A549 (cell line): ENCODE measurements at regions not wholly inside any gene's neighbourhood (a gene's known extent, or its start where the extent isn't known, plus 50 kb on each side); places are given as distances from the start of the nearest gene placed in this dataset.

Experiments used
- ATAC-seq, 2 experiments: fragments of 200-7000 bp in 1 of 2; fragments of >200 bp in 1 of 2; cut with Nextera tagmentation in 1 of 2; cut with Tn5 transposase in 1 of 2; 3 replicates each; pipeline versions ENCODE4 v1.8.0 to v1.9.1; 2018 to 2020; ENCODE audit warnings: mild to moderate bottlenecking in 1 of 2, moderate library complexity in 1 of 2
- CTCF ChIA-PET: fragments of 300-600 bp; sonication (Branson Sonifier 250); formaldehyde crosslinking; extraction: SDS; loops from one replicate; lab custom pipeline; 2021; ENCODE audit warnings: antibody characterized with exemption, inconsistent platforms; lab: Yijun Ruan, JAX
- POLR2A ChIA-PET: fragments of 350-600 bp; formaldehyde crosslinking; extraction: SDS; loops from one replicate; lab custom pipeline; 2021; ENCODE audit warnings: antibody characterized with exemption, inconsistent platforms; lab: Yijun Ruan, JAX
- DNase-seq, 2 experiments: peaks; one replicate each; pipeline versions ENCODE4 v3.0.0 to v3.0.0-alpha.2; 2011 to 2016; ENCODE audit warnings: low read depth in 1 of 2, low spot score in 1 of 2
- FAIRE-seq: peaks from 2 replicates; lab custom pipeline; 2011; peaks lifted over from hg19 to GRCh38; lab: Jason Lieb, UNC
- H3K27ac ChIP-seq, 2 experiments: fragments of >200 bp; sonication (Bioruptor Twin); formaldehyde crosslinking; 3 replicates each; pipeline ENCODE4 v1.5.1; 2016 to 2017
- H3K4me1 ChIP-seq: fragments of >200 bp; sonication (Bioruptor Twin); formaldehyde crosslinking; 3 replicates; pipeline ENCODE4 v1.6.1; 2016
- H3K4me2 ChIP-seq: fragments of >200 bp; sonication (Bioruptor Twin); formaldehyde crosslinking; 3 replicates; pipeline ENCODE4 v1.6.1; 2016
- H3K4me3 ChIP-seq: fragments of >200 bp; sonication (Bioruptor Twin); formaldehyde crosslinking; 3 replicates; pipeline ENCODE4 v1.5.1; 2016
- H3K9me3 ChIP-seq: fragments of >200 bp; sonication (Bioruptor Twin); formaldehyde crosslinking; 3 replicates; pipeline ENCODE4 v1.6.1; 2016
- BCL3 ChIP-seq: fragments of >200 bp; sonication (Bioruptor Twin); formaldehyde crosslinking; IDR thresholded peaks from 3 replicates; pipeline ENCODE4 v1.6.1; 2016
- CBX8 ChIP-seq: fragments of 200-600 bp; sonication (generic); IDR thresholded peaks from 2 replicates; pipeline ENCODE4 v1.6.1; 2016
- CTCF ChIP-seq: fragments of >200 bp; sonication (Bioruptor Twin); formaldehyde crosslinking; IDR thresholded peaks from 3 replicates; pipeline ENCODE4 v1.5.1; 2016
- EHF ChIP-seq: fragments of 250-450 bp; sonication (Bioruptor Pico); IDR thresholded peaks from 2 replicates; pipeline ENCODE4 v1.5.0; 2020; ENCODE audit warnings: mild to moderate bottlenecking
- ESRRA ChIP-seq: fragments of 150-350 bp; IDR thresholded peaks from 2 replicates; pipeline ENCODE4 v1.6.1; 2014; ENCODE audit warnings: mild to moderate bottlenecking, low read length, borderline replicate concordance
- GATA3 ChIP-seq: IDR thresholded peaks from 2 replicates; pipeline ENCODE4 v1.6.1; 2012; ENCODE audit warnings: borderline replicate concordance
- HMGXB4 ChIP-seq: fragments of 250-450 bp; sonication (Bioruptor Pico); IDR thresholded peaks from 2 replicates; pipeline ENCODE4 v1.5.0; 2021; ENCODE audit warnings: mild to moderate bottlenecking, moderate library complexity, borderline replicate concordance
- HOXA7 ChIP-seq: fragments of 250-450 bp; sonication (Bioruptor Pico); IDR thresholded peaks from 2 replicates; pipeline ENCODE4 v1.5.0; 2020; ENCODE audit warnings: mild to moderate bottlenecking, moderate library complexity
- HOXB13 ChIP-seq: fragments of 250-450 bp; sonication (Bioruptor Pico); IDR thresholded peaks from 2 replicates; pipeline ENCODE4 v1.5.0; 2020; ENCODE audit warnings: low read depth, mild to moderate bottlenecking, moderate library complexity
- MAX ChIP-seq: IDR thresholded peaks from 2 replicates; pipeline ENCODE4 v1.6.1; 2012
- RARB ChIP-seq: fragments of 250-450 bp; sonication (Bioruptor Pico); IDR thresholded peaks from 2 replicates; pipeline ENCODE4 v1.8.0; 2021; ENCODE audit warnings: mild to moderate bottlenecking, moderate library complexity
- RCOR1 ChIP-seq: fragments of 150-350 bp; IDR thresholded peaks from 2 replicates; pipeline ENCODE4 v1.6.1; 2014; ENCODE audit warnings: antibody characterized with exemption, low read length, low read depth
- RNF2 ChIP-seq: fragments of 200-600 bp; sonication (generic); IDR thresholded peaks from 2 replicates; pipeline ENCODE4 v1.6.1; 2016; ENCODE audit warnings: low read depth, mild to moderate bottlenecking, antibody characterized with exemption, moderate library complexity, borderline replicate concordance
- SREBF2 ChIP-seq: fragments of 450-650 bp; IDR thresholded peaks from 2 replicates; pipeline ENCODE4 v1.6.1; 2014; ENCODE audit warnings: mild to moderate bottlenecking, moderate library complexity
- TP53 ChIP-seq: fragments of 250-450 bp; sonication (Bioruptor Pico); IDR thresholded peaks from 2 replicates; pipeline ENCODE4 v1.5.0; 2021; ENCODE audit warnings: mild to moderate bottlenecking, moderate library complexity
- ZNF302 ChIP-seq: fragments of 250-450 bp; sonication (Bioruptor Pico); IDR thresholded peaks from 2 replicates; pipeline ENCODE4 v1.9.0; 2021; ENCODE audit warnings: inconsistent platforms, mild to moderate bottlenecking, moderate library complexity
- WGBS: methylation state at CpG from one replicate; pipeline ENCODE4 v1.1.6; 2017; ENCODE audit errors: missing lambda C conversion rate; 5-methylcytosine and 5-hydroxymethylcytosine counted together
- TF ChIP-seq, protein P1 (sequence below): fragments of 450-650 bp; IDR thresholded peaks from 2 replicates; pipeline ENCODE4 v1.6.1; 2014; ENCODE audit warnings: antibody characterized with exemption
- TF ChIP-seq, protein P2 (sequence below): fragments of >200 bp; sonication (Bioruptor Twin); formaldehyde crosslinking; IDR thresholded peaks from 2 replicates; pipeline ENCODE4 v1.6.1; 2016

GRCh38 chr5:102114525-102115069 is 181.5 kb downstream of the SLCO4C1 start:
- 39% methylated on average over 9 of the region's 9 CpGs for WGBS
- POLR2A ChIA-PET = no interaction called here
- no peak for FAIRE-seq
- TF ChIP-seq, protein P1, sequence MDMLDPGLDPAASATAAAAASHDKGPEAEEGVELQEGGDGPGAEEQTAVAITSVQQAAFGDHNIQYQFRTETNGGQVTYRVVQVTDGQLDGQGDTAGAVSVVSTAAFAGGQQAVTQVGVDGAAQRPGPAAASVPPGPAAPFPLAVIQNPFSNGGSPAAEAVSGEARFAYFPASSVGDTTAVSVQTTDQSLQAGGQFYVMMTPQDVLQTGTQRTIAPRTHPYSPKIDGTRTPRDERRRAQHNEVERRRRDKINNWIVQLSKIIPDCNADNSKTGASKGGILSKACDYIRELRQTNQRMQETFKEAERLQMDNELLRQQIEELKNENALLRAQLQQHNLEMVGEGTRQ = no peak
- TF ChIP-seq CBX8 (no peak), HMGXB4 (no peak), BCL3 (no peak), SREBF2 (no peak), CTCF (no peak), TP53 (CRISPR knock-in tag) (no peak), MAX (no peak), ZNF302 (CRISPR knock-in tag) (no peak)
- TF ChIP-seq, all 56 proteins: peak for 0
- DNase-seq = no peak
- no peak for ATAC-seq
- CTCF ChIA-PET = no interaction called here
- Histone ChIP-seq H3K4me3 (no peak overlapping the region), H3K4me2 (no peak overlapping the region), H3K9me3 (no peaks in the 10 kb centered on the region), H3K4me1 (no peaks in the 10 kb centered on the region), H3K27ac (no peak overlapping the region)

- FAIRE-seq = no peak
- Histone ChIP-seq H3K27ac (no peak overlapping the region), H3K4me1 (no peaks in the 10 kb centered on the region), H3K4me2 (no peak overlapping the region)
- DNase-seq = no peak
- 49% methylated on average over 3 of the region's 3 CpGs for WGBS
- CTCF ChIA-PET = no interaction called here
- ATAC-seq = no peak
- TF ChIP-seq, protein P2, sequence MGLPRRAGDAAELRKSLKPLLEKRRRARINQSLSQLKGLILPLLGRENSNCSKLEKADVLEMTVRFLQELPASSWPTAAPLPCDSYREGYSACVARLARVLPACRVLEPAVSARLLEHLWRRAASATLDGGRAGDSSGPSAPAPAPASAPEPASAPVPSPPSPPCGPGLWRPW = no peak
- TF ChIP-seq RARB (no peak), HOXA7 (CRISPR knock-in tag) (no peak), RNF2 (no peak), GATA3 (no peak), HOXB13 (CRISPR knock-in tag) (no peak), EHF (CRISPR knock-in tag) (no peak)
- TF ChIP-seq, protein P1 = no peak
- TF ChIP-seq, all 56 proteins: peak for 0
- no peaks in the 10 kb centered on the region for H3K9me3 ChIP-seq
- H3K4me3 ChIP-seq = no peak overlapping the region
- POLR2A ChIA-PET = no interaction called here
Measured at GRCh38 chr5:102107865-102108264, 188.2 kb downstream of the SLCO4C1 start.

GRCh38 chr5:102106599-102106998 is 189.5 kb downstream of the SLCO4C1 start:
- no peak for FAIRE-seq
- Histone ChIP-seq H3K9me3 (no peaks in the 10 kb centered on the region), H3K4me1 (no peaks in the 10 kb centered on the region), H3K4me2 (no peak overlapping the region), H3K4me3 (no peak overlapping the region), H3K27ac (no peak overlapping the region)
- DNase-seq = no peak
- ChIA-PET POLR2A (no interaction called here), CTCF (no interaction called here)
- no peak for ATAC-seq
- TF ChIP-seq, protein P1 = no peak
- TF ChIP-seq RCOR1 (no peak), ESRRA (no peak), HMGXB4 (no peak), CTCF (no peak), EHF (CRISPR knock-in tag) (no peak), BCL3 (no peak)
